Lung microvascular endothelial cell (primary cell): ENCODE measurements at regions not wholly inside any gene's neighbourhood (a gene's known extent, or its start where the extent isn't known, plus 50 kb on each side); places are given as distances from the start of the nearest gene placed in this dataset.

Experiments used
- DNase-seq, 2 donors: peaks; one replicate each; pipeline versions ENCODE4 v3.0.0 to v3.0.0-alpha.2; 2010; ENCODE audit warnings: low read depth in 2 of 2

DNA sequence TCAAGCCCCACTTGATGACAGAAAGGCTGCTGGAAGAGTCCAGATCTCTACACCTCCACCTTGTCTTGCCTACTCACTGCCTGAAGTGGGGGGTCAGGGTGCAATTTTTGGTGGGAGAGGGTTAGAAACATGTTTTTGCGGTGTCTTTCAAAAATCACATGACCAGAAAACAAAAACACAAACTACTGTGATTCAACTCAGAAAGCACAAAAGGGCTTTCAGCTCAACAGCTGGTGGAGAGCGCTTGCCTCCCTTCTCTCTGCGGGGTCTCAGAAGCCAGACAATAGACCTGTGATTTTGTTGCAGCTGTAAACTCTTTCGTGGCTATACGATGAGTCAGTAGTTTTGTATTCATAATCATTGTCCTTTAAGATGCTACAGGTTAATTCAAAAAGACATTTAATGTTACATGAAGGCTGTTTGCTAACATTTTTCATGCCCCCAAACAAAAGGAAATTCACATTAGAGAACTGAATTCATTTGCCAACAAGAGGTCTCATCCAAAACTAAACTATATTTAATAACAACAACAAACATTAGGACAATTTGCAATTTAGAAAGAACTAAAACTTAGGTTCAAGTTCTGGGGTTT lies 172.6 kb upstream of the RAI14 start:
- DNase-seq, result no peak

DNA sequence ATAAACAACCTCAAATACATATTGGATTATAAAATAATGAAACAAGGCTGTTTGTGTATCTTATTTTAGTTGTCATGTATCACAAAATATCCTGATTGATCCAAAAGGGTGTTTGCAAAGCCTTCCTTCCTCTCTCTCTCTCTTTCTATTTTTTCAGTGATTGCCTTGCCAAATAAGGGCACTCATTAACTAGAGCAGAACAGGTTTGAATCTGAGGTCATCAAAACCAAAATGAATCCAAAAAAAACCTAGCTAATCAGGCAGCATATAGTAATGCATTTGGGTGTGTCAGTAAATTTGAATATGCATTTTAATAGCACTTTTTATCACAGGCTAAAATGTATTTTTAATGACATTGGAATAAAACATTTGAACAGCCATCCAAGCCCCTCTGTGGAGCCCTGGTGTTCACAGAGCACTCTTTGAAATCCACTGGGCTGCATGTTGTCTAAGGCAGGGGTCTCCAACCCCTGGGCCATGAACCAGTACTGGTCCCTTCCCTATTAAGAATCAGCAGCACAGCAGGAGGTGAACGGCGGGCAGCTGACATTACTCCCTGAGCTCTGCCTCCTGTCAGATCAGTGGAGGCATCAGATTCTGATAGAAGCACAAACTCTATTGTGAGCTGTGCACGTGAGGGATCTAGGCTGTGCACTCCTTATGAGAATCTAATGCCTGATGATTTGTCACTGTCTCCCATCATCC lies 171.8 kb upstream of the RAI14 start:
- DNase-seq, result no peak

DNA sequence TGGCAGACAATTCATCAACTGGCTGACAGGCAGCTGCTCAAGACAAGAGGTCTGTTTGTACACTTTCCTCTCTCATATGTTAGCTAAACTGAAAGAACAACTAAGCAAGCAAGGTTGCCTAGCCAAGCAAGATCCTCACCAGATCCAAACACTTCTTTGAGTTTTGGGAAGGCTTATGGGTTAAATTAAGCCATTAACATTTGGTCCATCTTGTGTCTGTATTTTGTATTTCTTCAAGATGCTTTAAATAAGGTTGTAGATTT lies 170.4 kb upstream of the RAI14 start:
- peak in 1 of 2 donors; percentile 38 for DNase-seq

DNA sequence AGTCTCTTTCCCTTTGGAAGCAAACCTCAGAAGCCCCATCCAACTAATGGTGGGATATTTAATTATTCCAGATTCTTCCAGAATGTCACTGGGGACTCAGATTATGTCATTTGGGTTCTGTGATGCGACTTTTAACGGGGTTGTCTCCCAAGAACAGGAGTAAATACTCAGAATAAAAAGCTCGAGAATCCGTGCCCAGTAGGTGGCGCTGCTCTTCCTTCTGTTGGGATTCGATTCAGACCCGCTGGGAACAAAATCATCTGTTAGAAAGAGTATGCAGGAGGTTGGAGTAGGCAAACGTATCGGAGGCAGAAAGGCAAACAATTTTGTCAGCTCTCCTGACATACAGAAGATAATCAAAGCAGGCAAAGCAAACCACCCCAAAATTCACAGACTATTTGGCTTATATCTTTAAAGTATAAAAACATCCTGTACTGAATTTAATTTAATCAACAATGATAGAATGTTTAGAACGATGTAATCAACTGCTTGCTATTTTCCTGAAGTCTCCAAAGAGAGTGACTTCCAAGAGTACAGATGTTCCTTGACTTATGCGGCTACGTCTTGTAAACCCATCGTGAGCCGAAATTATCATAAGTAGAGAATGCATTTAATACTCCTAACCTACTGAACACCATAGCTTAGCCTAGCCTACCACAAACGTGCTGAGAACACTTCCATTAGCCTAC lies 169.8 kb upstream of the RAI14 start:
- DNase-seq, result peak; percentile 89 to 91

DNA sequence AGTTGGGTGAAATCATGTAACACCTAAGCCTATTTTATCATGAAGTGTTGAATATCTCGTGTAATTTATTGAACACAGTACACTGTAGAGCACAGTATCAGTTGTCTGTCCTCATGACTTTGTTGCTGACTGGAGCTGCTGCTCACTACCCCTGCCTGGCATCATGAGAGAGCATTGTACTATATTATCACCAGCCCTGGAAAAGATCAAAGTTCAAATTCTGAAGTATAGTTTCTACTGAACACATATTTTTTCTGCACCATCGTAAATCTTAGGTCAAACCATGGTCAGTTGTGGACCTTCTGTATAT lies 169.3 kb upstream of the RAI14 start:
- DNase-seq, result no peak

DNA sequence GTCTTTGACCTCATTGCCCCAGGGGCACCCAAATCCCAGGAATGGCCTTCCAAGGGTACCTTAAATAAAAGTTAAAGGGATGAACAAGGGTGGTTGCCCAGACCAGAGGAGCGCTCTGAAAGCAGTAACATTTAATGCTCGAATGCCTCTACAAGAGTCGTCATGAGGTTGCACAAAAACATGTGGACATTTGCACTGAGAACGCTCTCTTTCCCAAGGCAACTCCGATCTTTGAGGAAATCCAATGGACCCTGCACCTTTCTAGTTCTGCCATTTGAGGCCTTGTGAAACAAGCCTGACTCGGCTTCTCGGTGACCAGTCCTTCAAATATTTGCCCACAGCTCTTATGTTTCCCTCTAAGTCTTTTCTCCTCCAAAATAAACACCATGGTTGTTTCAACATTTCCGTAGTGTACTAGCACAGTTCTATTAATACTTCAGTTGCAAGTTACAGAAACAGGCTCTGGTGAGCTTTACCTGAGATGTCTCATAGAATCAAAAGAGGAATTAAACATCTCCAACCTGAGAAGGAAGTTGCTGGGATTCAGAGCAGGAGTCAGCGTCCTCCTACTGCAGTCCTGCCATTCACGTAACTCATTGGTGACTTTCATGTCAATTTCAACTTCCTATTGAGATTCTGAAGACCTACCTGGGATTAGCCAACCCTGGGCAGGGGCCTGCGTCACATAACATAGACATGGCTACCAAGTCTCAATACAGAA lies 168.8 kb upstream of the RAI14 start:
- DNase-seq, result peak; percentile 84 to 87

DNA sequence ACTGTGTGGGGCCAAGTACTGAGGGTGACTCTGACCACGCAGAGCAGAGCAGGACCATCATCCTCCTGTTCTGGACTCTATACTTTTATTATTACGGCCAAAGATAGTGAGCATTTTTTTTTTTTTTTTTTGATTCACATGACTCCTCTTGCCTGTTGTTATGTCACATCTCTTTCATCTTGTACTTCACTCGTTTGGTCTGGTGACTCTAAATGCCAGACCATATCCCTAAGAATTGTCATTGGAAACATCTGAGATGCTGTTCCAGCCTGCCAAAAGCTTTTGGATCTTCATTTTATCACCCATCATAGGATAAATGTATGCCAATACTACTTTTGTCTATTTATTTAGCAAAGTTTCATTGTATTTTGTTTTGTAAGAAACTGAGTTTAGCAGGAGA lies 168.2 kb upstream of the RAI14 start:
- DNase-seq, result no peak

DNA sequence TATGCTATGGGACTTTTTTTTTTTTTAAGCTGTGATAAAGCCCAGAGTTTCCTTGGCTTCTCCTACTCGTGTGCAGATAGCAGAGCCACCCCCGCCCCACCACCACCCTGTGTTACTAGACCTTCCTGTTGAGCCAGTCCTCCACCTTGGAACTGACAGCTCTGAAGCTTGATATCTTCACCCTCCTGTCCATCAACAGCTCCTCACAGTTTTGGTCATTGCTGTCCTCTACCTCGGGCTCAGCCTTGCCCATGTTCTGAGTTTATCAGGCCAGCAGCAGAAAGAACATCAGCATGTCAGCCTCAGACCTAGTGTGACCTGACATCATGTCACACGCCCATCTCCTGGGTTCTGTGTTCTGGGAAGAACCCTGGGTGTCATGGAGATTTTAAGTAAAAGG lies 167.1 kb upstream of the RAI14 start:
- no peak for DNase-seq

DNA sequence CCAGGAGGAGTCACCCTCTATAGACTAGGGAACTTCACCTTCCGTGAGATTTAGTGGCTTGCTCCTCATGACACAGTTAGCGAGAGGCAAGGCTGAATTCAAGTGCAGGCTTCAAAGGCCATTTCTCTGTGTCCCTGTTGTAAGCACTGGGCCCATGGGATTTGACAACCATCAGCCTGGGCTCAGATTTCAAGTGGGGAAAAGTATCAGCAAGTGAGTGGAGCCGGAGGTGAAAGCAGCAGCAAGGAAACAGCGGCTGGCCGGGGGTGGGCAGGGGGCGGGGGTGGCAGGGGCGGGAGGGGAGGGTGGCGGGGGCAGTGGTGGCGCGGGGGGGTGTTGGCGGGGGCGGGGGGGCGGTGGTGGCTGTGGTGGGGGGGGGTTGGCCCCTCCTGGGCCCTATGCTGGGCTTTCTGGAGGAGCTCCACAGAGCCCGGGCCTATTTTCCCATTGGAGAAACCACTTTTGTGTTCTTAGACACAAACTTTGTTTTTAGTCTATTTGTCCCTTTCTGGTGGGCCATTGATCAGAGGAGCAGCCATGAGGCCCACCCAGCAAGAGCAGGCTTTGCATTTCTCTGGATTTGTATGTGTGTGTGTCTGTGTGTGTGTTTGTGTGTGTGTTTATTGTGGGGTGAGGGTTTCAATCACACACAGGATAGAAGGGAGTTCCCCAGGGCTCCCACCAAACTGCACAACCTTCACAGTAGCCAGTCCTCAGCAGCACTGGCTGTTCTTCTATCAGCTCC lies 165.4 kb upstream of the RAI14 start:
- DNase-seq, result no peak

DNA sequence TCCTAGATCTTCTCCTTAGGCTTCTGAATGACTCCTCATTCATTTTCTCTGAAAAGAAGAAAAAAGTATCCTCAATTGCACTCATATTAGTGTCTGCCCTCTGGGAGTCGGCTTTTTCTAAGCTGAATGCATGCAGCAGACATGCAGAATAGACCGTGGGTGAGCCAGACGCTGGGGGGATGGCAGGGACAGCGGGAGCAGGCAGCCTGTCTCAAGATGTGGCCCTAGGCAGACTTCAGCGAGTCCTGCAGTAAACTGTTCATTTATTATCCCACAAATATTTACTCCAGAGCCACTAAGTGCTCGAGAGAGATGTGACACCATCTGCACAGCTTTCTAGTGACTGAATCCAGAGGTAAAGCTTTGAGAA lies 164.9 kb upstream of the RAI14 start:
- DNase-seq, result no peak

DNA sequence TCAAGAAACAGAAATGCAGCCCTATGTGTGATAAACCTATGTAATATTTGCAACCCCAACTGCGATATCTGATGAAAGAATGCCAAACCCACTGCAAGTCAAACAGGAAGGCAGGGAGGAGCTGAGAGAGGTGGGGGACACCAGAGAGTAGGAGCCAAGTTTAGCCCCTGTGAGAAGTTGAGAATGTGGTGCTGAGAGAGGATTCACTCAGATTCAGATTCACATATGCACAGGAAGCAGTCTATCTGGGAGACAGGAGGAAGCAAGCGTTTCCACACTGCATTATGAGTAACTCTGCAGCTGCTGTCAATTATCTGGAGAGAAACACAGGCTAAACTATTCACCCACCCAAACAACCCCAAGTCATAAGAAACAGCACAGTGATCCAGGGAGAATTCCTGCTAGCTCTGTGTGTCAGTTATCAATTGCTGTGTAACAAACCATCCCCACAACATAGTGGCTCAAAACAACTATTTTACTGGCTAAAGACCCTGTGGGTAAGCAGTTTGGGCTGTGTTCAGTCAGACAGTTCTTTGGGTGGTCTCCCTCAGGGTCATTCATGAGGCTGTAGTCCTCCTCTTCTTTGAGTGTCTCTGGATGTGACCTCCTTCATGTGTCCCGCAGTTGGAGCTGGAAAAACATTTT lies 161.9 kb upstream of the RAI14 start:
- peak in 1 of 2 donors; percentile 94 for DNase-seq

DNA sequence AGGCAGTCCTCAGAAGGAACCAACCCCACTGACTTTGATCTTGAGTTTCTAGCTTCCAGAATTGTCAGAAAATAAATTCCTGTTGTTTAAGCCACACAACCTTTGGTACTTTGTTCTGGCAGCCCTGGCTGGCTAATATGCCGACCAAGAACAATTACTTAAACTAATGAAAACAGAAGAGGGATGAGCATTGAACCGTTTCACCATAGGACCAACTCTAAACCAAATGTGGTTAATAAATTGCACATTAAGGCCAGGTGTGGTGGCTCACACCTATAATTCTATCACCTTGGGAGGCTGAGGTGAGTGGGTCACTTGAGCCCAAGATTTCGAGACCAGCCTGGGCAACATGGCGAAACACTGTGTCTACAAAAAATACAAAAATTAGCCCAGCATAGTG lies 160.9 kb upstream of the RAI14 start:
- no peak for DNase-seq

DNA sequence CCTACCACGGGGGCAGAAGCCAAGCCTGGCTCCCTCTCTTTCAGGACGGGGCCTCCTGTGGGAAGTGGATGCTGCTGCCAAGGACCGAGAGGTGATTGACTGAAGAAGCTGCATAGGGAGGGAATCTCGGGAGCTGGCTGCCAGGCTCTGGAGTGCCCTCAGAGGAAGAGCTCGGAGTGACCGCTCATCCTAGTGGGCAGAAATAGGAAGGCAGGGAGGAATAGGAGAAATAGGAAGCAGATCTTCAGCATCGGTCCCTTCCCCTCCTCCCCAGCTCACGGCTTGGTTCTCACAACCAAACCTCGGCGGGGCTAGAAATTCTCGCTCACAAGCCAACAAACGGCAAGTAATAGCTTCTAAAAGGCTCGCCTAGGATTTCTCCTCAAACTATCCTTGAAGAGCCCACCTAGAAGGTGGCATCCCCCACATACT lies 159.9 kb upstream of the RAI14 start:
- DNase-seq, result no peak

DNA sequence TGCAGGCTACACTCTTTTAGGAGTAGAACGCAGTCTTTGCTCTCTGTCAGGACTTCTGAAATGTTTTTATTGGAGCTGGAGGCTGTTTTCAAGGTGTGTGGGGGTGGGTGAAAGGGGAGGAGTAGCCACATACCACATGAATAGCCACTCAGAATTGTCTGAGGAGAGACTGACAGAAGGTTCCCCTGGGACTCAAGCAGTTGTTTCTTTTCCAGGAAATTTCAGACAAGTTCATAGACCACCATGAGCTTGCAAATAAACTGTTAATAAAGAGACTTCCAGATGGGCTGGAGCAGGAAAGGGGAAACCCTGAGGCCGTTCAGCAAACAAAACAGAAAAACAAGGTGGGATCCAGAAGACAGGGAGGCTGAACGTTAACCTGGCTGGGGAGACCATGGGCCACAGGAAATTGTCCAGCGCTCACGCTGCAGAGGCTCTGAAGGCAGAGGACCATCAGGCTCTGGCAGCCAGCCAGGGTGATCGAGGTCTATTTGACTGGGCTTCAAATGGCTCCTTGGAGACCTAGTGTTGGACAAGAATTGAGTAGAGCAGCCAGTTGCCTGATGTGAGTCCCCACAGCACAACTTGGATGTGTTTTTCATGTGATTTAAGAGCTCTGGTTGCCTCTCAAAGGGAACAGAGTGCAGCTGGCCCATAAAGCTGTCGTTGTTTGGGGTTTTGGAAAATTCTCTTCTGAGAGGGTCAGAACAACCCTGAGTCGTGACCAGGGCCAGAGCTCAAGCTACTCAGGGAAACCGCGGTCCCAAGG lies 159.2 kb upstream of the RAI14 start:
- peak in 1 of 2 donors; percentile 26 for DNase-seq

DNA sequence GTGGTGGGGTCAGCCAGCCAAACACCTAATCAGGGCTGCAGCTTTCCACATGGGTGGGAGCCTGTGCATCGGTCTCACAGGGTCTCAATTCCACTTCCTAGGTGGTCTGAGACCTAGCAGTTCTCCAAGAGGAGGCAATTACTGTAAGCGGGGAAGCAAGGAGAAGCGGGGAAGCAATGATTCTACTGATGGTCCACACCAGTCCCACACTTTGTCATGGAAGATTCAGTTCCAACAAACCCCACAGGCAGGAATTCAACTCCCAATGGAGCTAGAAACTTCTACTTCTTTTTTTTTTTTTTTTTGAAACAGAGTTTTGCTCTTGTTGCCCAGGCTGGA lies 158.7 kb upstream of the RAI14 start:
- DNase-seq, result no peak

DNA sequence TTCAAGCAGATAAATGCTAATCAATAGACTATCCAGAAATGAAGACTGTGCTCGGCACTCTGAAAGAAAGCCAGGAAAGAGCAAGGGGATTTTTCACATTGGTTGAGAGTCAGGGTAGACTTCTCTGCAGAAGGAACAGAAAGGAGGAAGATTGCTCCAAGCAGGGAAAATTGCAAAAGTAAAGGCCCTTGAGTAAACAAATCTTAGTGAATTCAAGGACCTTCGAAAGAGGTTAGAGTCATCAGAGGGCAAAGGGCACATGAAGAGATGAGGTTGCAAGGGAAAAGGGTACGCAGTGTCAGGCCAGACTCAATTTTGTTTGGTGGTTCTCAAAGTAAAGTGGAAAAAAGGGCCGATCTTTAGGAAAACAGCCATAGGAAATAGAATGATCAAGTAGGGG lies 157.6 kb upstream of the RAI14 start:
- DNase-seq, result no peak

DNA sequence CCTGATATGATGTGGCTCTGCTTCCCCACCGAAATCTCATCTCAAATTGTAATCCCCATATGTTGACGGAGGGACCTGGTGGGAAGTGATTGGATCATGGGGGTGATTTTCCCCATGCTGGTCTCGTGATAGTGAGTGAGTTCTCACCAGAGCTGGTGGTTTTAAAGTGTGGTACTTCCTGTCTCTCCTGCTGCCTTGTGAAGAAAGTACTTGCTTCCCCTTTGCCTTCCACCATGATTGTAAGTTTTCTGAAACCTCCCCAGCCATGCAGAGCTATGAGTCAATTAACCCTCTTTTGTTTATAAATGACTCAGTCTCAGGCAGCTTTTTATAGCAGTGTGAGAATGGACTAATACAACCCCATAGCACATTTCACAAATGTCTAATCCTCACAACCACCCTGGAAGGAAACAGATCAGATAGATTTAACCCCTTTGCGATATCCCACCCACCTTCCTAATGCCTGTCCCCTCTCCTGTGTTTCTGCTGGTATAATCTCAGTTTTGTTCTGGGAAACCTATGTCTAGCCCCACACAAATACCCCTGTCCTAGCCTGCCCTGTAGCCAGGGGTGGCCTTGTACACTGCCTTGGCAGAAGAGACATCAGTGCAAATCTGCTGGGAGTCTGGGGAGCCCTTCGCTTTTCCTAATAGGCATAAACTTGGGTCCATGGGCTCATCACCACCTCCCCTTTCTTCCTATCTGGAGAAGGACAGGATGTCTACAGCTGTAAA lies 157.0 kb upstream of the RAI14 start:
- DNase-seq, result peak; percentile 46 to 93

DNA sequence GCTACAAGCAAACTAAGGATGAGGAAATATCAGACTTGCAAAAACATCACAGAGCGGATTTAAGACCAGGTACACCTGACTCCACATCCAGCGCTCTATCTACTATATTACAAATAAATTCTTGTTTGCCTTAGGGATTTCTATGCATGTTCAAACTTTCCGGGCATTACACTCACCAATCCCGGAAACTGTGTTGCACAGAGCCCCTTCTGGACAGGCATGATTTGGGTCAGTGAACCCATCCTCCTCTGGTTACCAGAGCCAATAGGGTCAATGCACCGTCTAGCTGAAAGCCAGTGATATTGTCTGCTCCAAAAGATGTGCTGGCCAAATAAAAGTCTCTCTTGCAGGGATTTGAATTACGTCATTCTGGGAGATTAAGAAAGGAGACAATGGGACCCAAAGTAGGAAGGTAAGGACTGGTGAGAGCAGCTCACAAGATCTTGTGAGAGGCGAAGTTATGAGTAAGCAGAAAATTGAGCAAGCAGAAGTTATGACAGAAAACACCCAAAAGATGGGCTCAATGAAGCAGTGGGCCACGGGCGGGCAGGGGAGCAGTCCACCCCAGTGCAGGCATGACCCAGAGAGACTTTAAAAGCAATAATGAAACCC lies 155.8 kb upstream of the RAI14 start:
- no peak for DNase-seq

DNA sequence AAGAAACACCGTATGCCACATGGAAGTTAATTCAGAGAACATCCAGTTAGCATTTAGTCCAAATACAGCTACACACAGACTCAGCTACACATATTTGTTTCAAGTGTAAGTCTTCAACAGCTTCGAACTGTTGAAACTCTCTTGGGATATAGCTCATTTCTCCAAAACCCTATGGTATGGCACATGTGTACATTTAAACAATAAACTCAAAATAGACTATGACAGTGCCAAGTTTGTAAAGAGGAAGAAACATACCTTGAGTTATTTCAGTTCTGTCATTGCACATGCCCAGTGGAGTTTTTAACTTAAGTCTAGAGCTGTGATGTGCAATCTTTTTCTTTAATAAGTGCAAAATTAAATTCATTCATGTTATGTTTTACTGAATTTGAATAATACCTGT lies 155.1 kb upstream of the RAI14 start:
- DNase-seq, result no peak

DNA sequence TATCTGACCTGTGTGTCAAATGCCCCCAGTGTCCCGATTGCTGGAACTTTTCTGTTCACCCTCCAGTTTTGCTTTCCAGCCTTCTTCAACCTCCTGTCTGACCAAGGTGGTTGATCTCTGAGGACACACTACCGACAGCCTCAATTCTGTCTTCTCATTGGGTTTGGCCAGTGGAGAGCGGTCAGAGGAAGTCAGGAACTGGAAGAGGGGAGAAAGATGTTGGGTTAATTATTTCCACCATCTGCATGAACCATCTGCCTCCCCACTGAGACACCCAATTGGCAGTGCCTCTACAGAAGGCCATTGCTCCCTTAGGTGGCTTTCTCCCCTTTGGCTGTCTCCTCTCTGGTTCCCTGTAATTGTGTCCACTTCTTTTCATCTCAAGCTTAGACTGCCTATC lies 154.3 kb upstream of the RAI14 start:
- no peak for DNase-seq
